ENCODE measurements at regions not wholly inside any gene's neighbourhood (a gene's known extent, or its start where the extent isn't known, plus 50 kb on each side); places are given as distances from the start of the nearest gene placed in this dataset.

- Histone ChIP-seq H3K4me1 (ENCODE audit: control insufficient read depth, insufficient read depth, low read length) (no peaks in the 10 kb centered on the region), H3K4me2 (ENCODE audit: control insufficient read depth, insufficient read depth) (no peak overlapping the region), H2AFZ (ENCODE audit: control insufficient read depth, low read depth, low read length) (no peak overlapping the region), H3K27me3 (replicated peaks in 1 of 2; ENCODE audit: control insufficient read depth in 2 of 2, insufficient read depth in 2 of 2, low read length in 1 of 2) (no peaks in the 10 kb centered on the region), H3K4me3 (no peak overlapping the region), H3K9ac (ENCODE audit: control insufficient read depth, insufficient read depth, low read length) (no peak overlapping the region), H3K36me3 (ENCODE audit: control insufficient read depth in 2 of 2, insufficient read depth in 2 of 2, low read length in 1 of 2) (no peaks in the 10 kb centered on the region), H3K27ac (ENCODE audit: control insufficient read depth, insufficient read depth) (no peak overlapping the region), H3K9me3 (replicated peaks; ENCODE audit: control insufficient read depth, insufficient read depth, low read length) (no peaks in the 10 kb centered on the region), H4K20me1 (ENCODE audit: control insufficient read depth, insufficient read depth) (no peaks in the 10 kb centered on the region), H3K79me2 (ENCODE audit: control insufficient read depth, insufficient read depth, low read length) (no peaks in the 10 kb centered on the region)
- CTCF ChIA-PET, result interaction anchor here (1.0 kb wide), 1 partner anchor 8 kb away, joined by 3 read pairs; no protein-coding TSS in a partner anchor
- BruUV-seq (replicated peaks), result no TSS peak
- no peak for TF ChIP-seq IRF4 (IDR thresholded peaks at IDR 0.05; ENCODE audit: low read depth, low read length)
- no peak for TF ChIP-seq SRF (IDR thresholded peaks at IDR 0.05; ENCODE audit: low read depth in 2 of 2, low read length in 2 of 2)
- no peak for TF ChIP-seq RB1 (IDR thresholded peaks at IDR 0.05; ENCODE audit: borderline replicate concordance)
- TF ChIP-seq MYC (IDR thresholded peaks at IDR 0.05; ENCODE audit: insufficient read depth, insufficient read length, insufficient replicate concordance, low read length, severe bottlenecking), result no peak
- TF ChIP-seq CUX1 (IDR thresholded peaks at IDR 0.05; ENCODE audit: insufficient replicate concordance, low read depth, low read length), result no peak
- no peak for TF ChIP-seq USF2 (IDR thresholded peaks at IDR 0.05; ENCODE audit: borderline replicate concordance, low read depth, low read length)
- no peak for TF ChIP-seq CHD2 (IDR thresholded peaks at IDR 0.05; ENCODE audit: borderline replicate concordance, low read depth, low read length)
- no peak for TF ChIP-seq STAT3 (IDR thresholded peaks at IDR 0.05; ENCODE audit: low read depth, low read length)
- no peak for TF ChIP-seq ZZZ3 (IDR thresholded peaks at IDR 0.05; ENCODE audit: control insufficient read depth, insufficient read length, low read depth)
- no peak for TF ChIP-seq JUND (IDR thresholded peaks at IDR 0.05; ENCODE audit: low read depth, low read length)
- TF ChIP-seq BCL11A (IDR thresholded peaks at IDR 0.05; ENCODE audit: low read depth, low read length), result no peak
- no peak for TF ChIP-seq ATF2 (IDR thresholded peaks at IDR 0.05; ENCODE audit: low read length)
- no peak for TF ChIP-seq ZBTB11 (CRISPR knock-in tag; IDR thresholded peaks at IDR 0.05)
- TF ChIP-seq CHD4 (IDR thresholded peaks at IDR 0.05), result no peak
- in situ Hi-C loops (cut with MboI), result no loop called here
- no peak for ATAC-seq
- SMC1A ChIA-PET (ENCODE audit: uncharacterized antibody, unreplicated experiment), result interaction anchor here (0.8 kb wide), 2 partner anchors 9 to 10 kb away, joined by 3 to 4 read pairs; no protein-coding TSS in a partner anchor
- no peak for FAIRE-seq
- RAD21 ChIA-PET (ENCODE audit: unreplicated experiment), result no interaction called here
- POLR2A ChIA-PET, result no interaction called here
- DNase-seq (ENCODE audit: low read depth, low spot score), result no peak
- intact Hi-C loops (cut with micrococcal nuclease; ENCODE audit: unreplicated experiment), result no loop called here
These were observed 521.9 kb upstream of the RGS18 start for GRCh38 chr1:191636345-191636744.

All from GM12878 (cell line).